Natural killer cell (primary cell): ENCODE measurements at regions not wholly inside any gene's neighbourhood (a gene's known extent, or its start where the extent isn't known, plus 50 kb on each side); places are given as distances from the start of the nearest gene placed in this dataset.

Experiments used
- ATAC-seq, 3 donors: fragments of 150-1000 bp in 2 of 3; fragments of 200-7000 bp in 1 of 3; cut with Tn5 transposase; 1 replicate in 1 of 3; 2 replicates in 2 of 3; pipeline ENCODE4 v1.10.0; 2021; ENCODE audit warnings: mild to moderate bottlenecking in 2 of 3, moderate library complexity in 2 of 3
- DNase-seq, 2 donors: peaks; one replicate each; pipeline versions ENCODE4 v3.0.0 to v3.0.0-alpha.2; 2013 to 2021; ENCODE audit warnings: mixed read lengths in 1 of 2
- H3K27ac ChIP-seq: one replicate; pipeline ENCODE4 v1.5.1; 2013; ENCODE audit warnings: mild to moderate bottlenecking, low read length
- H3K27me3 ChIP-seq: one replicate; pipeline ENCODE4 v1.6.1; 2013; ENCODE audit warnings: low read length; ENCODE audit not compliant: control insufficient read depth, insufficient read depth
- H3K36me3 ChIP-seq: one replicate; pipeline ENCODE4 v1.6.1; 2013; ENCODE audit warnings: low read length; ENCODE audit not compliant: control insufficient read depth, insufficient read depth
- H3K4me1 ChIP-seq: one replicate; pipeline ENCODE4 v1.6.1; 2013; ENCODE audit warnings: low read length; ENCODE audit not compliant: control insufficient read depth, insufficient read depth
- H3K4me3 ChIP-seq: one replicate; pipeline ENCODE4 v1.5.1; 2013; ENCODE audit warnings: low read length
- H3K9me3 ChIP-seq: one replicate; pipeline ENCODE4 v1.6.1; 2013; ENCODE audit warnings: low read length; ENCODE audit not compliant: control insufficient read depth, insufficient read depth
- H3K27ac Mint-ChIP-seq, 2 donors: one replicate each; pipeline ENCODE4 v1.8.0; 2022; ENCODE audit warnings: mild to moderate bottlenecking in 2 of 2, mixed read lengths in 2 of 2, moderate library complexity in 1 of 2
- H3K27me3 Mint-ChIP-seq, 2 donors: one replicate each; pipeline ENCODE4 v1.8.0; 2022; ENCODE audit warnings: low read depth in 2 of 2, mixed read lengths in 2 of 2
- H3K36me3 Mint-ChIP-seq: one replicate; pipeline ENCODE4 v1.8.0; 2022; ENCODE audit warnings: mixed read lengths
- H3K4me1 Mint-ChIP-seq, 2 donors: one replicate each; pipeline ENCODE4 v1.8.0; 2022; ENCODE audit warnings: mixed read lengths in 2 of 2
- H3K4me3 Mint-ChIP-seq: one replicate; pipeline ENCODE4 v1.8.0; 2022; ENCODE audit warnings: mild to moderate bottlenecking, moderate library complexity, mixed read lengths
- H3K9me3 Mint-ChIP-seq, 2 donors: one replicate each; pipeline ENCODE4 v1.8.0; 2022; ENCODE audit warnings: mixed read lengths in 2 of 2
- CTCF ChIP-seq: fragments of 200-600 bp; IDR thresholded peaks from one replicate; pipeline ENCODE4 v1.8.0; 2022; ENCODE audit warnings: antibody characterized with exemption
- WGBS: methylation state at CpG from one replicate; pipeline ENCODE4 v1.1.7; 2013; ENCODE audit warnings: missing lambda C conversion rate; ENCODE audit not compliant: insufficient coverage; 5-methylcytosine and 5-hydroxymethylcytosine counted together
- intact Hi-C: fragments of 100-400 bp; cut with micrococcal nuclease; formaldehyde crosslinking; loops from one replicate; pipeline ENCODE4 v1.14.2; 2022

- H3K4me1 Mint-ChIP-seq, result peaks cover 13 to 14% of the 10 kb centered on the region in 2 donors
These were observed 282.7 kb upstream of the TNRC6C start for GRCh38 chr17:77675816-77676215.

GRCh38 chr17:77676237-77676661, 282.3 kb upstream of the TNRC6C start:
- intact Hi-C loops, result no loop called here
- Histone ChIP-seq H3K9me3 (no peaks in the 10 kb centered on the region), H3K4me1 (no peaks in the 10 kb centered on the region), H3K36me3 (peaks cover 15% of the 10 kb centered on the region), H3K27ac (no peak overlapping the region), H3K4me3 (no peak overlapping the region), H3K27me3 (no peaks in the 10 kb centered on the region)
- DNase-seq, result no peak
- no peak overlapping the region for H3K4me3 Mint-ChIP-seq
- H3K4me1 Mint-ChIP-seq, result peaks cover 13 to 14% of the 10 kb centered on the region in 2 donors
- H3K36me3 Mint-ChIP-seq, result no peaks in the 10 kb centered on the region
- H3K27ac Mint-ChIP-seq, result no peak overlapping the region
- peaks cover 0 to 3% of the 10 kb centered on the region in 2 donors for H3K27me3 Mint-ChIP-seq
- no peak for ATAC-seq
- H3K9me3 Mint-ChIP-seq, result no peaks in the 10 kb centered on the region
- WGBS, result 95% methylated on average over 23 of the region's 23 CpGs
- TF ChIP-seq CTCF, result no peak

More at GRCh38 chr17:77675816-77676215, 282.7 kb upstream of the TNRC6C start:
- H3K27ac ChIP-seq, result no peak overlapping the region
- peaks cover 15% of the 10 kb centered on the region for H3K36me3 ChIP-seq
- no peak for TF ChIP-seq CTCF
- Mint-ChIP-seq H3K9me3 (no peaks in the 10 kb centered on the region), H3K27me3 (peaks cover 0 to 3% of the 10 kb centered on the region in 2 donors), H3K36me3 (no peaks in the 10 kb centered on the region), H3K27ac (no peak overlapping the region), H3K4me3 (no peak overlapping the region)
- no peaks in the 10 kb centered on the region for H3K9me3 ChIP-seq
- intact Hi-C loops, result no loop called here
- DNase-seq, result no peak
- 61% methylated on average over 5 of the region's 5 CpGs for WGBS
- H3K4me3 ChIP-seq, result no peak overlapping the region
- ATAC-seq, result no peak
- no peaks in the 10 kb centered on the region for H3K27me3 ChIP-seq
- no peaks in the 10 kb centered on the region for H3K4me1 ChIP-seq

GRCh38 chr17:77677211-77677610, 281.3 kb upstream of the TNRC6C start:
- intact Hi-C loops, result no loop called here
- Histone ChIP-seq H3K4me1 (no peaks in the 10 kb centered on the region), H3K27me3 (no peaks in the 10 kb centered on the region), H3K36me3 (peaks cover 15% of the 10 kb centered on the region), H3K4me3 (no peak overlapping the region), H3K27ac (no peak overlapping the region), H3K9me3 (no peaks in the 10 kb centered on the region)
- Mint-ChIP-seq H3K4me3 (no peak overlapping the region), H3K9me3 (no peaks in the 10 kb centered on the region), H3K27ac (no peak overlapping the region), H3K27me3 (peaks cover 0 to 3% of the 10 kb centered on the region in 2 donors), H3K36me3 (no peaks in the 10 kb centered on the region), H3K4me1 (peaks cover 7 to 13% of the 10 kb centered on the region in 2 donors)
- DNase-seq, result no peak
- no peak for TF ChIP-seq CTCF
- ATAC-seq, result no peak
- 92% methylated on average over 4 of the region's 4 CpGs for WGBS

- Mint-ChIP-seq H3K27ac (no peak overlapping the region), H3K36me3 (no peaks in the 10 kb centered on the region), H3K27me3 (peaks cover 0 to 3% of the 10 kb centered on the region in 2 donors), H3K9me3 (no peaks in the 10 kb centered on the region), H3K4me1 (peaks cover 6 to 13% of the 10 kb centered on the region in 2 donors), H3K4me3 (no peak overlapping the region)
- Histone ChIP-seq H3K27me3 (no peaks in the 10 kb centered on the region), H3K4me1 (no peaks in the 10 kb centered on the region), H3K4me3 (no peak overlapping the region), H3K27ac (no peak overlapping the region), H3K36me3 (peaks cover 12% of the 10 kb centered on the region), H3K9me3 (no peaks in the 10 kb centered on the region)
- DNase-seq, result no peak
- ATAC-seq, result no peak
- intact Hi-C loops, result no loop called here
- no peak for TF ChIP-seq CTCF
- WGBS, result 97% methylated on average over 13 of the region's 13 CpGs
These were observed 280.9 kb upstream of the TNRC6C start for GRCh38 chr17:77677630-77678029.
